ENCODE measurements at regions not wholly inside any gene's neighbourhood (a gene's known extent, or its start where the extent isn't known, plus 50 kb on each side); places are given as distances from the start of the nearest gene placed in this dataset.

- DNase-seq (ENCODE audit: extremely low read depth, low read depth): no peak
- TF ChIP-seq CTCF (IDR thresholded peaks at IDR 0.05; ENCODE audit: low read depth, low read length, missing control alignments): no peak
- H3K4me3 ChIP-seq (replicated peaks; ENCODE audit: low read depth, low read length): no peak overlapping the region
Observed at GRCh38 chr14:66369157-66369697, 116.9 kb upstream of the CCDC196 start.

GRCh38 chr14:66371776-66372175 lies 114.4 kb upstream of the CCDC196 start:
- DNase-seq (ENCODE audit: extremely low read depth, low read depth): no peak
- H3K4me3 ChIP-seq (replicated peaks; ENCODE audit: low read depth, low read length): no peak overlapping the region
- no peak for TF ChIP-seq CTCF (IDR thresholded peaks at IDR 0.05; ENCODE audit: low read depth, low read length, missing control alignments)

GRCh38 chr14:66375046-66375964 lies 110.9 kb upstream of the CCDC196 start:
- no peak overlapping the region for H3K4me3 ChIP-seq (replicated peaks; ENCODE audit: low read depth, low read length)
- DNase-seq (ENCODE audit: extremely low read depth, low read depth): no peak
- TF ChIP-seq CTCF (IDR thresholded peaks at IDR 0.05; ENCODE audit: low read depth, low read length, missing control alignments): no peak

GRCh38 chr14:66377574-66377973 lies 108.6 kb upstream of the CCDC196 start:
- no peak for TF ChIP-seq CTCF (IDR thresholded peaks at IDR 0.05; ENCODE audit: low read depth, low read length, missing control alignments)
- no peak overlapping the region for H3K4me3 ChIP-seq (replicated peaks; ENCODE audit: low read depth, low read length)
- no peak for DNase-seq (ENCODE audit: extremely low read depth, low read depth)

GRCh38 chr14:66378712-66379505 lies 107.3 kb upstream of the CCDC196 start:
- DNase-seq (ENCODE audit: extremely low read depth, low read depth): no peak
- TF ChIP-seq CTCF (IDR thresholded peaks at IDR 0.05; ENCODE audit: low read depth, low read length, missing control alignments): no peak
- no peak overlapping the region for H3K4me3 ChIP-seq (replicated peaks; ENCODE audit: low read depth, low read length)

GRCh38 chr14:66380143-66380542 lies 106.0 kb upstream of the CCDC196 start:
- DNase-seq (ENCODE audit: extremely low read depth, low read depth): no peak
- H3K4me3 ChIP-seq (replicated peaks; ENCODE audit: low read depth, low read length): no peak overlapping the region

More at GRCh38 chr14:66380143-66380542, 106.0 kb upstream of the CCDC196 start:
- no peak for TF ChIP-seq CTCF (IDR thresholded peaks at IDR 0.05; ENCODE audit: low read depth, low read length, missing control alignments)

Data from HFF-Myc (cell line).